Activated B cell treated with CpG ODN at 0.5 μM for 24 hours (primary cell): ENCODE measurements at regions not wholly inside any gene's neighbourhood (a gene's known extent, or its start where the extent isn't known, plus 50 kb on each side); places are given as distances from the start of the nearest gene placed in this dataset.

Experiments used
- ATAC-seq: fragments of 200-7000 bp; cut with Tn5 transposase; one replicate; pipeline ENCODE4 v1.10.0; 2021; ENCODE audit warnings: low read depth, mild to moderate bottlenecking, moderate library complexity
- CTCF ChIA-PET: fragments of 350-600 bp; sonication (Branson Sonifier 250); formaldehyde crosslinking; loops from one replicate; lab custom pipeline; 2021; ENCODE audit warnings: antibody characterized with exemption; lab: Charles Lee
- POLR2A ChIA-PET: fragments of 350-600 bp; sonication (Branson Sonifier 250); formaldehyde crosslinking; loops from one replicate; lab custom pipeline; 2021; ENCODE audit warnings: antibody characterized with exemption; lab: Charles Lee
- DNase-seq: peaks from one replicate; pipeline ENCODE4 v3.0.0; 2022
- H3K27ac Mint-ChIP-seq: one replicate; pipeline ENCODE4 v1.8.0; 2020; ENCODE audit warnings: mixed read lengths
- H3K27me3 Mint-ChIP-seq: one replicate; pipeline ENCODE4 v1.8.0; 2021; ENCODE audit warnings: mixed read lengths
- H3K36me3 Mint-ChIP-seq: one replicate; pipeline ENCODE4 v1.8.0; 2021; ENCODE audit warnings: low read depth, mixed read lengths
- H3K4me1 Mint-ChIP-seq: one replicate; pipeline ENCODE4 v1.8.0; 2021; ENCODE audit warnings: mixed read lengths
- H3K4me3 Mint-ChIP-seq: one replicate; pipeline ENCODE4 v1.8.0; 2020; ENCODE audit warnings: mild to moderate bottlenecking, mixed read lengths
- H3K9me3 Mint-ChIP-seq: one replicate; pipeline ENCODE4 v1.8.0; 2020; ENCODE audit warnings: mixed read lengths
- intact Hi-C: fragments of 100-400 bp; cut with micrococcal nuclease; formaldehyde crosslinking; loops from one replicate; pipeline ENCODE4 v1.15.1; 2024
- TF ChIP-seq, protein P1 (sequence below): fragments of 200-600 bp; IDR thresholded peaks from one replicate; pipeline ENCODE4 v1.8.0; 2022; ENCODE audit warnings: antibody characterized with exemption, mild to moderate bottlenecking

DNA sequence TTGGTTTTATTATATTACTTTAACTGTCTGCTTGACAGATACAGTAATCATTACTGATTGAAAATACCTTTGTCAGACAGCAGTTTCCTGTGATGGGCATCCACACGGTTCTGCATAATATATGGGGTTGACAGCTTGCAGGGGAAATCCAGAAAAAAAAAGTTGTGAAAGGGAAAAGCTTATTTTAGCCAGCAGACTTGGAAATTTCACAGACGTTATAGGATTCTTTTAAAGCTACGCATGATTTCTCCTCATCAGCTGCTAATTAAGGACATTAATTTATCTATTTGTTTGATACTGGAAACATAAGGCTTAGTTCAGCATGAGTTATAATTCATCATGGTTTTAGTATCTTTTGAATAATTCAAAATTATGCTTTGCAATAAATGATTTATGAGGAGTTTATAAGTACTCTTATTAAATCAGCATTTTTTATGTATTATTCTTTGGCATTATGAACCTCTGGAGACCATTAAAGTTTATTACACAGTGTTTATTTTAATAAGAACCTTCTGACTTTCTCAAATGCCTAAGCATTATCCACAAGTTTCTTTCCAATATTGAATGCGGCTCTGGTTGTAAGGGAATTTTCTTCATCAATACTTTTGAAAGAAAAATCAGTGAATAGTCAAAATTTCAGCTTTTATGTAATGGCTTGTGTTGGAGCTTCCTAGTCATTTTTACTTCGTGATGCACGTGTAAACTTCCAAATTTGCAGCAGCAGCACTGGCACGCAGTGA is 235.3 kb upstream of the KCNK2 start:
- intact Hi-C loops, result no loop called here
- POLR2A ChIA-PET, result no interaction called here
- no peaks in the 10 kb centered on the region for H3K36me3 Mint-ChIP-seq
- H3K9me3 Mint-ChIP-seq, result peaks cover 3% of the 10 kb centered on the region
- H3K27me3 Mint-ChIP-seq, result no peaks in the 10 kb centered on the region
- H3K27ac Mint-ChIP-seq, result no peak overlapping the region
- ATAC-seq, result no peak
- H3K4me3 Mint-ChIP-seq, result no peak overlapping the region
- CTCF ChIA-PET, result no interaction called here
- H3K4me1 Mint-ChIP-seq, result no peaks in the 10 kb centered on the region
- TF ChIP-seq, protein P1, sequence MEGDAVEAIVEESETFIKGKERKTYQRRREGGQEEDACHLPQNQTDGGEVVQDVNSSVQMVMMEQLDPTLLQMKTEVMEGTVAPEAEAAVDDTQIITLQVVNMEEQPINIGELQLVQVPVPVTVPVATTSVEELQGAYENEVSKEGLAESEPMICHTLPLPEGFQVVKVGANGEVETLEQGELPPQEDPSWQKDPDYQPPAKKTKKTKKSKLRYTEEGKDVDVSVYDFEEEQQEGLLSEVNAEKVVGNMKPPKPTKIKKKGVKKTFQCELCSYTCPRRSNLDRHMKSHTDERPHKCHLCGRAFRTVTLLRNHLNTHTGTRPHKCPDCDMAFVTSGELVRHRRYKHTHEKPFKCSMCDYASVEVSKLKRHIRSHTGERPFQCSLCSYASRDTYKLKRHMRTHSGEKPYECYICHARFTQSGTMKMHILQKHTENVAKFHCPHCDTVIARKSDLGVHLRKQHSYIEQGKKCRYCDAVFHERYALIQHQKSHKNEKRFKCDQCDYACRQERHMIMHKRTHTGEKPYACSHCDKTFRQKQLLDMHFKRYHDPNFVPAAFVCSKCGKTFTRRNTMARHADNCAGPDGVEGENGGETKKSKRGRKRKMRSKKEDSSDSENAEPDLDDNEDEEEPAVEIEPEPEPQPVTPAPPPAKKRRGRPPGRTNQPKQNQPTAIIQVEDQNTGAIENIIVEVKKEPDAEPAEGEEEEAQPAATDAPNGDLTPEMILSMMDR, result no peak
- no peak for DNase-seq

DNA sequence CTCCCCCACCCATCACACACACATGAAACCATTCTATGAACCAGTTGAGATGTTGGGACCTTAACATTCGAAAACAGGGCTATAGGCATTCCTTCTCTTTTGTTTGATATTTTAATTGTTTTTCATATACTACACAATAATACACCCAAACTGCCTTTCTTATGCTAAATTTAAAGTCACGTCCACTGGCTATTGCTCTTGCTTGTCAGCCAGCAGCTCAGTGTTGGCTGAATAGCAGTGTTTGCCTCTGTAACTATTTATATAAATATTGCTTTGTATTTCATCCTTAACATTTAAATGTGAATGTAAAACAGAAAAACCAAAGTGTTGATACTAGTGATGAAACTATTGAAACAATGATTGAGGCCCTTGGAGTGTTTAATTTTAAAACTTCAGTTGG is 234.4 kb upstream of the KCNK2 start:
- POLR2A ChIA-PET, result no interaction called here
- Mint-ChIP-seq H3K36me3 (no peaks in the 10 kb centered on the region), H3K27me3 (no peaks in the 10 kb centered on the region), H3K4me3 (no peak overlapping the region), H3K9me3 (peaks cover 3% of the 10 kb centered on the region), H3K27ac (no peak overlapping the region), H3K4me1 (no peaks in the 10 kb centered on the region)
- intact Hi-C loops, result no loop called here
- CTCF ChIA-PET, result no interaction called here
- no peak for ATAC-seq
- no peak for DNase-seq
- TF ChIP-seq, protein P1, result no peak

DNA sequence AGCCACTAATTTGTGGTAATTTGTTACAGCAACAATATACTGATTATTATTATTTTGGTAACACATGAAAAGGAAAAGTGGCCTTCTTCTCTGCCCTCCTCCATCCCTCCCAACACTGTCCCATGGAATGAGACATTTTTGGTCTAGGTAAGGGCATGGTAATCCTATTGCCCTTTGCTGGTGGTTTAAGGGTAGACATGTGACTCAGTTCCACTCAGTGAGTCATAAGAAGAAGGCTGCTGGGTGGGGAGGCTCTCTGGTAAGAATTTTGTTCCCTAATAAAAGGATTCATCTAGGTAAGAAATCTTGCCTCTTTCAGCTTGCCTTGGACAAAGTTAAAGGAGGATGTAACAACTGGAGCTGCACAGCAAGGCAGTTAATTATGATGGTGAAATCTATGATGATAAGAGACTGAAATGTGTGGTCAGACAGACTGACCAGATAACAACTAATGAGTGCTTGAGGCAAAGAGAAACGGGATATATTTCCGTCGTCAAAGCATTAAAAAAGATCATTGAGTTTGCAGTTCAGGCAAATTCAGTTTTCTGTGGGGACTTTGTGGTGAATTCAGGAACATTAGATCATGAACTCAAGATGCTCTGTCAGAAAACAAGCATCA is 232.0 kb upstream of the KCNK2 start:
- DNase-seq (no peak), ATAC-seq (no peak)
- no peaks in the 10 kb centered on the region for H3K27me3 Mint-ChIP-seq
- H3K4me1 Mint-ChIP-seq, result no peaks in the 10 kb centered on the region
- TF ChIP-seq, protein P1, result no peak
- H3K27ac Mint-ChIP-seq, result no peak overlapping the region
- intact Hi-C loops, result no loop called here
- no peak overlapping the region for H3K4me3 Mint-ChIP-seq
- ChIA-PET POLR2A (no interaction called here), CTCF (no interaction called here)
- H3K36me3 Mint-ChIP-seq, result no peaks in the 10 kb centered on the region
- peaks cover 3% of the 10 kb centered on the region for H3K9me3 Mint-ChIP-seq

DNA sequence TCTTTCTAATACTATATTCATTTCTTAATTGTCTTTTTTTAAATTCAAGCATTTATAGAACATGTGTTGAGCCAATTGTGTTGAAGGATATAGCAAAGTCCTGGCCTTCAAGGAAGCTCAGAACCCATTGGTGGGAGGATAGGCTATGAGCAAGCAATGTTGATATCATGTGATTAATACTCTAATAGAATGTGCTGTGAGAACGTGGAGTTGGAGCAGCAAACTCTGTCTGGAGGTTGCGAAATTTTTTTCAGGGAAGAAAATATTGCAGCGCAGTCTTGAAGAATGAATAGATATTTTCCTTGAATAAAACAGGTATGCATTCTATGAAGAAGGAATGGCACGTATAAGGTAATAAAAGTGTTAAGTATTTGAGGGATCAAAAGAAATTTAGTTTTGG is 229.2 kb upstream of the KCNK2 start:
- Mint-ChIP-seq H3K27me3 (no peaks in the 10 kb centered on the region), H3K36me3 (no peaks in the 10 kb centered on the region), H3K9me3 (peaks cover 3% of the 10 kb centered on the region), H3K4me3 (no peak overlapping the region), H3K27ac (no peak overlapping the region), H3K4me1 (no peaks in the 10 kb centered on the region)
- ChIA-PET CTCF (no interaction called here), POLR2A (no interaction called here)
- ATAC-seq, result no peak
- DNase-seq, result no peak
- intact Hi-C loops, result no loop called here
- TF ChIP-seq, protein P1, result no peak

- no peak overlapping the region for H3K4me3 Mint-ChIP-seq
- H3K36me3 Mint-ChIP-seq, result no peaks in the 10 kb centered on the region
- no peaks in the 10 kb centered on the region for H3K4me1 Mint-ChIP-seq
- CTCF ChIA-PET, result no interaction called here
- H3K27ac Mint-ChIP-seq, result no peak overlapping the region
- intact Hi-C loops, result no loop called here
- TF ChIP-seq, protein P1, result no peak
- DNase-seq (no peak), ATAC-seq (no peak)
- H3K9me3 Mint-ChIP-seq, result peaks cover 3% of the 10 kb centered on the region
- no peaks in the 10 kb centered on the region for H3K27me3 Mint-ChIP-seq
- POLR2A ChIA-PET, result interaction anchor here (0.6 kb wide), 1 partner anchor 85 kb away, joined by 7 read pairs; no protein-coding TSS in a partner anchor
Observed at GRCh38 chr1:214854126-214854875, 228.2 kb upstream of the KCNK2 start.
